ENCODE measurements at regions not wholly inside any gene's neighbourhood (a gene's known extent, or its start where the extent isn't known, plus 50 kb on each side); places are given as distances from the start of the nearest gene placed in this dataset.

- DNase-seq: no peak
- no peak overlapping the region for H2AK5ac ChIP-seq (ENCODE audit: insufficient read length, low read length)
- H3K14ac ChIP-seq (ENCODE audit: insufficient read depth, low read length): no peak overlapping the region
- H3K27me3 ChIP-seq (ENCODE audit: insufficient read depth, low read length): no peaks in the 10 kb centered on the region
- H3K4me3 Mint-ChIP-seq: no peak overlapping the region
- H2BK120ac ChIP-seq (ENCODE audit: low read depth, low read length, poor library complexity, severe bottlenecking): no peak overlapping the region
- no peak overlapping the region for H3K23ac ChIP-seq (ENCODE audit: insufficient read length, low read depth, low read length)
- H3K27ac ChIP-seq (ENCODE audit: insufficient read length, low read depth, low read length): no peak overlapping the region
- H4K5ac ChIP-seq (ENCODE audit: insufficient read length, low read depth, low read length): no peak overlapping the region
- no peaks in the 10 kb centered on the region for H3K9me3 Mint-ChIP-seq
- no peak overlapping the region for H3K4ac ChIP-seq (ENCODE audit: low read depth, low read length)
- no peaks in the 10 kb centered on the region for H3K23me2 ChIP-seq (ENCODE audit: insufficient read length, low read depth, low read length, poor library complexity, severe bottlenecking)
- no peak overlapping the region for H4K91ac ChIP-seq (ENCODE audit: insufficient read length, low read depth, low read length)
- H3K79me2 ChIP-seq (ENCODE audit: insufficient read depth, low read length): no peaks in the 10 kb centered on the region
- WGBS (ENCODE audit: extremely low coverage, insufficient read length, low lambda C conversion rate): no CpG with 5 or more reads among the region's 2 CpGs
- H3K4me2 ChIP-seq (ENCODE audit: insufficient read depth, insufficient read length, low read length): no peak overlapping the region
- H3K36me3 Mint-ChIP-seq (ENCODE audit: insufficient read depth in 1 of 3, low read depth in 3 of 3): no peaks in the 10 kb centered on the region
- no peak for TF ChIP-seq CTCF (conservative IDR thresholded peaks at IDR 0.05)
- H2BK5ac ChIP-seq (ENCODE audit: insufficient read length, low read length): no peak overlapping the region
- 0 out of 2 replicates have a peak, but pooled peaks cover 5% of the 10 kb centered on the region for H3K4me1 ChIP-seq (ENCODE audit: insufficient read depth, low read length)
- no peaks in the 10 kb centered on the region for H4K20me1 ChIP-seq (ENCODE audit: control insufficient read depth, insufficient read depth, insufficient read length)
- no peak overlapping the region for H2BK15ac ChIP-seq (ENCODE audit: low read depth, low read length)
- peaks cover 6 to 12% of the 10 kb centered on the region in 2 experiments; a peak in 3 of 4 replicates for H3K4me1 Mint-ChIP-seq
- no peak overlapping the region for H3T11ph ChIP-seq (ENCODE audit: low read length)
- no peaks in the 10 kb centered on the region for H3K9me3 ChIP-seq (ENCODE audit: control insufficient read depth, low read depth, low read length)
- no peak overlapping the region for H2AFZ ChIP-seq (ENCODE audit: low read length)
- H4K8ac ChIP-seq (replicated peaks; ENCODE audit: insufficient read length, low read depth, low read length): no peak overlapping the region
- no peak overlapping the region for H3K18ac ChIP-seq (ENCODE audit: insufficient read length, low read depth, low read length)
- H3K27me3 Mint-ChIP-seq (ENCODE audit: low read depth): no peaks in the 10 kb centered on the region
- no peaks in the 10 kb centered on the region for H3K79me1 ChIP-seq (ENCODE audit: insufficient read depth, low read depth, low read length, poor library complexity, severe bottlenecking)
- no peak overlapping the region for H3K27ac Mint-ChIP-seq
- H3K9ac ChIP-seq (ENCODE audit: extremely low read depth, insufficient read length, low read length): no peak overlapping the region
- no peak overlapping the region for H2BK12ac ChIP-seq (ENCODE audit: insufficient read length, low read depth, low read length)
- H3K56ac ChIP-seq (ENCODE audit: insufficient read length, low read depth, low read length): no peak overlapping the region
- H2BK20ac ChIP-seq (ENCODE audit: low read depth, low read length, poor library complexity, severe bottlenecking): no peak overlapping the region
Measured at GRCh38 chr12:87612996-87613395, 416.2 kb downstream of the C12orf50 start.
